ENCODE measurements at regions not wholly inside any gene's neighbourhood (a gene's known extent, or its start where the extent isn't known, plus 50 kb on each side); places are given as distances from the start of the nearest gene placed in this dataset.

GRCh38 chr19:5237939-5238480 is 102.6 kb downstream of the PTPRS start:
- no peaks in the 10 kb centered on the region for H3K36me3 Mint-ChIP-seq
- H3K4me3 Mint-ChIP-seq = no peak overlapping the region
- no peaks in the 10 kb centered on the region for H3K9me3 Mint-ChIP-seq
- DNase-seq (no peak), ATAC-seq (ENCODE audit: low read depth) (no peak)
- no peak overlapping the region for H3K27ac Mint-ChIP-seq
- H3K27me3 Mint-ChIP-seq = no peaks in the 10 kb centered on the region
- POLR2A ChIA-PET = no interaction called here
- H3K4me1 Mint-ChIP-seq = no peaks in the 10 kb centered on the region

- Mint-ChIP-seq H3K36me3 (no peaks in the 10 kb centered on the region), H3K4me3 (no peak overlapping the region), H3K4me1 (no peaks in the 10 kb centered on the region), H3K27me3 (no peaks in the 10 kb centered on the region), H3K9me3 (no peaks in the 10 kb centered on the region), H3K27ac (no peak overlapping the region)
- ATAC-seq (ENCODE audit: low read depth) (no peak), DNase-seq (no peak)
- POLR2A ChIA-PET = no interaction called here
These were observed 103.3 kb downstream of the PTPRS start for GRCh38 chr19:5237190-5237780.

GRCh38 chr19:5235458-5236219 is 105.0 kb downstream of the PTPRS start:
- POLR2A ChIA-PET = no interaction called here
- no peak overlapping the region for H3K27ac Mint-ChIP-seq
- no peaks in the 10 kb centered on the region for H3K4me1 Mint-ChIP-seq
- H3K4me3 Mint-ChIP-seq = no peak overlapping the region
- ATAC-seq (ENCODE audit: low read depth) (no peak), DNase-seq (no peak)
- H3K9me3 Mint-ChIP-seq = no peaks in the 10 kb centered on the region
- H3K27me3 Mint-ChIP-seq = no peaks in the 10 kb centered on the region
- no peaks in the 10 kb centered on the region for H3K36me3 Mint-ChIP-seq

GRCh38 chr19:5234412-5234811 is 106.2 kb downstream of the PTPRS start:
- POLR2A ChIA-PET = no interaction called here
- peaks cover 7% of the 10 kb centered on the region for H3K27me3 Mint-ChIP-seq

GRCh38 chr19:5232798-5233505 is 107.7 kb downstream of the PTPRS start:
- Mint-ChIP-seq H3K4me1 (peaks cover 3% of the 10 kb centered on the region), H3K4me3 (no peak overlapping the region), H3K27me3 (peaks cover 16% of the 10 kb centered on the region), H3K27ac (no peak overlapping the region), H3K9me3 (no peaks in the 10 kb centered on the region), H3K36me3 (no peaks in the 10 kb centered on the region)
- POLR2A ChIA-PET = interaction anchor here (0.8 kb wide), 1 partner anchor 12 kb away, joined by 3 read pairs; no protein-coding TSS in a partner anchor
- DNase-seq (no peak), ATAC-seq (ENCODE audit: low read depth) (no peak)

More at GRCh38 chr19:5234412-5234811, 106.2 kb downstream of the PTPRS start:
- no peak for DNase-seq
- Mint-ChIP-seq H3K9me3 (no peaks in the 10 kb centered on the region), H3K4me3 (no peak overlapping the region), H3K27ac (no peak overlapping the region), H3K36me3 (no peaks in the 10 kb centered on the region), H3K4me1 (no peaks in the 10 kb centered on the region)
- no peak for ATAC-seq (ENCODE audit: low read depth)

- ATAC-seq (ENCODE audit: low read depth) = no peak
These were observed 108.5 kb downstream of the PTPRS start for GRCh38 chr19:5231857-5232678.

DNA sequence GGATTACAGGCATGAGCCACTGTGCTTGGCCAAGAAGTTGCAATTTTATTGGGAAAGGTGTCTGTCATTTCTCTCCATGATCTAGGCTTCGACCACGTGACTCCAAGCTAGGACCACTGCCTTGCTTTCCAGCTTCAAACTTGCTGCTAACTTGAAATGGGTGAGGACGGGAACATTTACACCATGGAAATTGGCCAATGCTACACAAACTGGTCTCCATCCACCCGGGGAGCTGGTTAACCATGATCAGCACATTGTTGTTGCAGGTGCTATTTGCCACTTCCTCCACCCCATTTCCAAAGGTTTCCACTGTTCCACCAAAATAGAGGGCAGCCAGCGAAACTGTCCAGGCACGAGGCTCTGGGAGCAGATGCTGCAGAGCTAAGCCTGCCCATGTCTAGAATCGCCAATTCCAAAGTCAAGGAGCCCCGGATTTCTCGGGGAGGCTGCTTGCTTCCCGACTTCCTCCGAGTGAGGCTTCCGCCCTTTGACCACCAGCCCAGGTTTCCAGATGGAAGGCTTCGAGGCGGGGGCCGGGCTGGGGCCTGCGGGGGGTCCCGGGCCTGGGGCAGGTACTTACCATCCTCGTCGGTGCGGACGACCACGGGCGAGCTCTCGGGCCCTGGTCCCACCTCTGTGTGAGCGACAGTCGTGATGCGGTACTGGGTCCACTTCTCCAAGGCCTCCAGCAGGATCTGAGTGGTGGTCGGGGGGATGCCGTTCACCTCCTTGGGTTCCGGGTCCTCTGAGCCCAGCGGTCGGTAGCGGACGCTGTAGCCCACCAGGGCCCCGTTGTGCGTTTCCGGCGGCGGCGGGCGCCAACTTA is 109.7 kb downstream of the PTPRS start:
- H3K36me3 Mint-ChIP-seq = no peaks in the 10 kb centered on the region
- ATAC-seq (ENCODE audit: low read depth) (no peak), DNase-seq (no peak)
- H3K4me3 Mint-ChIP-seq = no peak overlapping the region
- POLR2A ChIA-PET = no interaction called here
- peaks cover 3% of the 10 kb centered on the region for H3K4me1 Mint-ChIP-seq
- H3K27ac Mint-ChIP-seq = no peak overlapping the region
- H3K27me3 Mint-ChIP-seq = peaks cover 22% of the 10 kb centered on the region
- H3K9me3 Mint-ChIP-seq = no peaks in the 10 kb centered on the region

More at GRCh38 chr19:5231857-5232678, 108.5 kb downstream of the PTPRS start:
- Mint-ChIP-seq H3K4me1 (peaks cover 3% of the 10 kb centered on the region), H3K27ac (no peak overlapping the region), H3K9me3 (no peaks in the 10 kb centered on the region), H3K4me3 (no peak overlapping the region), H3K36me3 (no peaks in the 10 kb centered on the region), H3K27me3 (peaks cover 22% of the 10 kb centered on the region)
- DNase-seq = no peak
- POLR2A ChIA-PET = no interaction called here

DNA sequence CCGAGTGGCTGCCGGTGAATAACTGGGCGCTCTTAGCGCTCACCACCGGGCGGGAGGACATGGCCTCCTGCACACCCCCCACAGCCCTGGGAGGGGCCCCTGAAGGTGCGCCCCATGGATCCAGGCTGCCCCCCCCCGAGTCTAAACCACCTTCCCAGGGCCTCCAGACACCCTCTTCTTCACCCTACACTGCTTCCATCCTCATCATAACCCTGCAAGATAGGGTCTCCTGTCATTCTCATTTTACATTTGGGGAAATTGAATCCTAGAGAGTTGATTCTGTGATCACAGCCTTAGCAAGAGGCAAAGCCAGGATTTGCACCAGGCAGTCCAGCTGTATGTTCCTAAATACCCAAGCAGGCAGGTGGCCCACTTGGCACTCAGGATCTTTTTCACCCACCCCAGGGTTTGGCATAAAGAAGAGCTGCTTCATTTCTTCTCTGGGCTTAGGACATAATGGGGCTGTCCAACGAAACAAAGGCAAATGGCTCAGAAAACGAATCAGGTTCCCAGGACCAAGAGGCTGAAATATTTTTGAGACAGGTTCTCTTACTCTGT is 110.8 kb downstream of the PTPRS start:
- DNase-seq = no peak
- no peak overlapping the region for H3K27ac Mint-ChIP-seq
- POLR2A ChIA-PET = no interaction called here
- peaks cover 22% of the 10 kb centered on the region for H3K27me3 Mint-ChIP-seq
- no peaks in the 10 kb centered on the region for H3K36me3 Mint-ChIP-seq
- no peak overlapping the region for H3K4me3 Mint-ChIP-seq
- no peak for ATAC-seq (ENCODE audit: low read depth)
- H3K9me3 Mint-ChIP-seq = no peaks in the 10 kb centered on the region
- H3K4me1 Mint-ChIP-seq = peaks cover 3% of the 10 kb centered on the region

GRCh38 chr19:5228932-5229777 is 111.5 kb downstream of the PTPRS start:
- peaks cover 22% of the 10 kb centered on the region for H3K27me3 Mint-ChIP-seq
- no peak overlapping the region for H3K27ac Mint-ChIP-seq
- peaks cover 3% of the 10 kb centered on the region for H3K4me1 Mint-ChIP-seq
- H3K4me3 Mint-ChIP-seq = no peak overlapping the region
- no peaks in the 10 kb centered on the region for H3K9me3 Mint-ChIP-seq
- DNase-seq (no peak), ATAC-seq (ENCODE audit: low read depth) (no peak)
- POLR2A ChIA-PET = no interaction called here
- H3K36me3 Mint-ChIP-seq = no peaks in the 10 kb centered on the region

- peaks cover 3% of the 10 kb centered on the region for H3K4me1 Mint-ChIP-seq
- no peaks in the 10 kb centered on the region for H3K9me3 Mint-ChIP-seq
- POLR2A ChIA-PET = no interaction called here
- ATAC-seq (ENCODE audit: low read depth) (no peak), DNase-seq (no peak)
- no peak overlapping the region for H3K4me3 Mint-ChIP-seq
- no peaks in the 10 kb centered on the region for H3K36me3 Mint-ChIP-seq
- H3K27me3 Mint-ChIP-seq = peaks cover 22% of the 10 kb centered on the region
- no peak overlapping the region for H3K27ac Mint-ChIP-seq
These were observed 112.1 kb downstream of the PTPRS start for GRCh38 chr19:5228490-5228889.

DNA sequence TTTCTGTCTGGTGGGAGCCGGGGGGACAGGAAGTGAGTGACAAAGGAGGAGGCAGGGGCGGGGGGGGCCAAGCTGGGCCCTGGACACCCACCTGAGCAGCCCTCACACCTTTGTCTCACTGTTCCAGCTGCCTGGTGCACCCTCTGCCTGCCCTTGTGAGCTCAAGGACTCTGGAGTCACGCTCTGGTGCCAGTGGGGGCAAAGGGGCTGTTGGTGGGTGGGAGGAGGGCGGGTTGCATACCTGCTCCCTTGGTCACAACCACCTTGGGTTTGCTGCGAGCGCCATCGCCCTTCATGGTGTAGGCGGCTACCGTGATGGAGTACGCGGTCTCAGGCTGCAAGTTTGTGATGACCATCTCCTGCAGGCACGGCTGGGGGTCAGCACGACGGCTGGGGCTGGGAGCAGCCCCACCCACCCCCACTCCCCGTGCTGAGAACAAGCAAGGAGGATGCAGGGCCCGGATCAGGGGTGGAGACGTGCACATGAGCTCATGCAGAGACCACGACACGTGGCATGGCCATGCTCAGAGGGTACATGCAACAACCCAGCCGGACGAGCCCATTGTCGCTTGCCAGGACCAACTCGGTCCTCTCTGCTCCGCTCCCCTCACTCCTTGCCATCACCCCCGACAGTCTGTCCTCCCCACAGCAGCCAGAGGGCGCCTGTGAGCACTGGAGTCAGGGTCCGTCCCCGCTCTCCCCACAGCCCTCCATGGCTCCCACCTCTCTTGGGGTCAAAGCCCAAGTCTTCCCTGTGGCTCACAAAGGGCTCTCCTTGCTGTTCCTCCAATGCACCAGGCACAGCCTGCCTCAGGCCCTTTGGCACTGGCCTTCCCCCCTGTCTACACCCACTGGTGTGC is 114.9 kb downstream of the PTPRS start:
- Mint-ChIP-seq H3K9me3 (no peaks in the 10 kb centered on the region), H3K27ac (no peak overlapping the region), H3K4me3 (no peak overlapping the region), H3K4me1 (peaks cover 3% of the 10 kb centered on the region), H3K27me3 (peaks cover 22% of the 10 kb centered on the region), H3K36me3 (no peaks in the 10 kb centered on the region)
- ATAC-seq (ENCODE audit: low read depth) (no peak), DNase-seq (no peak)
- POLR2A ChIA-PET = no interaction called here

All from activated naive CD8-positive, alpha-beta T cell treated with anti-CD3 and anti-CD28 coated beads, Interleukin-2, amount 10 ng/mL, durations not matched to agents 7 days and 5 days (primary cell).